Transverse colon (tissue), 4 donors: ENCODE measurements at regions not wholly inside any gene's neighbourhood (a gene's known extent, or its start where the extent isn't known, plus 50 kb on each side); places are given as distances from the start of the nearest gene placed in this dataset.
"Not testable (repeated sequence)": the region's sequence is repeated elsewhere in the genome, so short reads cannot be mapped to it uniquely, and the experiment has no call there.

Experiments
- DNase-seq: peaks from one replicate; pipeline ENCODE4 v3.0.0-alpha.2; 2019
- H3K27ac ChIP-seq, 4 donors: fragments of 200-600 bp; sonication (generic); 2 replicates each; pipeline ENCODE4 v1.5.1; 2016 to 2018; ENCODE audit warnings: inconsistent platforms in 4 of 4
- H3K27me3 ChIP-seq: fragments of 200-600 bp; sonication (generic); 2 replicates; pipeline ENCODE4 v1.5.1; 2017; ENCODE audit warnings: inconsistent platforms
- H3K36me3 ChIP-seq, 4 donors: fragments of 200-600 bp; sonication (generic); 2 replicates each; pipeline ENCODE4 v1.5.1; 2017 to 2019; ENCODE audit warnings: inconsistent platforms in 4 of 4
- H3K4me1 ChIP-seq, 4 donors: fragments of 200-600 bp; sonication (generic); 2 replicates each; pipeline ENCODE4 v1.5.1; 2017 to 2020; ENCODE audit warnings: inconsistent platforms in 4 of 4
- H3K4me3 ChIP-seq, 4 donors: fragments of 200-600 bp; sonication (generic); 1 replicate in 1 of 4; 2 replicates in 3 of 4; pipeline versions ENCODE4 v1.5.1 to v1.6.1; 2017 to 2019; ENCODE audit warnings: inconsistent platforms in 4 of 4
- H3K9me3 ChIP-seq, 2 donors: fragments of 200-600 bp; sonication (generic); 2 replicates each; pipeline ENCODE4 v1.5.1; 2017 to 2019; ENCODE audit warnings: inconsistent platforms in 2 of 2
- CTCF ChIP-seq, 5 experiments: fragments of 200-600 bp in 3 of 5; fragments of 450-650 bp in 2 of 5; sonication (generic) in 3 of 5; IDR thresholded peaks; 1 replicate in 2 of 5; 2 replicates in 3 of 5; pipeline ENCODE4 v1.5.1; 2016 to 2017; ENCODE audit warnings: antibody characterized with exemption in 5 of 5, inconsistent platforms in 3 of 5, mild to moderate bottlenecking in 2 of 5, moderate library complexity in 1 of 5
- EP300 ChIP-seq: sonication (generic); formaldehyde crosslinking; IDR thresholded peaks from one replicate; pipeline ENCODE4 v1.6.1; 2017; ENCODE audit warnings: antibody characterized with exemption, low read depth
- POLR2A ChIP-seq: fragments of 450-650 bp; IDR thresholded peaks from one replicate; pipeline ENCODE4 v1.6.1; 2016; ENCODE audit warnings: antibody characterized with exemption, mild to moderate bottlenecking, moderate library complexity
- POLR2AphosphoS5 ChIP-seq, 3 donors: sonication (generic); formaldehyde crosslinking; IDR thresholded peaks; one replicate each; pipeline ENCODE4 v1.6.1; 2016; ENCODE audit warnings: antibody characterized with exemption in 3 of 3
- WGBS, 2 donors: methylation state at CpG; one replicate each; pipeline ENCODE4 v1.1.5; 2018; ENCODE audit warnings: low coverage in 1 of 2; 5-methylcytosine and 5-hydroxymethylcytosine counted together
- in situ Hi-C, 4 donors: fragments of 200-750 bp; cut with MboI; loops; one replicate each; pipeline versions ENCODE4 v1.15.0 to v1.15.1; 2017; ENCODE audit warnings: low sequenced_read_pairs in 3 of 4, low pct_ligation_motif_present in 1 of 4, low pct_unique_long_range_greater_than_20kb in 1 of 4
- intact Hi-C: fragments of 100-400 bp; cut with DNase I; formaldehyde crosslinking; loops from one replicate; pipeline ENCODE4 v1.15.1; 2023; ENCODE audit warnings: low total_unique reads

GRCh38 chr7:79610313-79610712 lies 156.8 kb upstream of the MAGI2 start:
- H3K9me3 ChIP-seq: no peaks in the 10 kb centered on the region
- intact Hi-C loops (no loop called here), in situ Hi-C loops (no loop called here)
- TF ChIP-seq POLR2AphosphoS5 (IDR thresholded peaks at IDR 0.05): no peak
- TF ChIP-seq POLR2A: no peak
- TF ChIP-seq CTCF (IDR thresholded peaks at IDR 0.05): no peak
- no peak for TF ChIP-seq EP300
- H3K4me3 ChIP-seq: no peak overlapping the region
- WGBS, 2 donors: 70 to 74% methylated on average over 1 of the region's 1 CpG
- no peaks in the 10 kb centered on the region for H3K4me1 ChIP-seq
- no peaks in the 10 kb centered on the region for H3K27me3 ChIP-seq
- no peak for DNase-seq
- no peaks in the 10 kb centered on the region for H3K36me3 ChIP-seq
- H3K27ac ChIP-seq: no peak overlapping the region

- intact Hi-C loops: no loop called here
- 40% methylated on average over 1 of the region's 1 CpG; no CpG with 5 or more reads in 1 of the 2 donors for WGBS, 2 donors
- no peak for DNase-seq
These were observed 154.5 kb upstream of the MAGI2 start for GRCh38 chr7:79608005-79608404.

GRCh38 chr7:79604841-79605240 lies 151.4 kb upstream of the MAGI2 start:
- H3K27ac ChIP-seq: no peak overlapping the region
- no peaks in the 10 kb centered on the region for H3K36me3 ChIP-seq
- 82 to 84% methylated on average over 3 to 4 of the region's 4 CpGs for WGBS, 2 donors
- H3K4me3 ChIP-seq: no peak overlapping the region
- no peak for DNase-seq
- intact Hi-C loops: no loop called here
- in situ Hi-C loops: no loop called here
- no peaks in the 10 kb centered on the region for H3K27me3 ChIP-seq
- no peaks in the 10 kb centered on the region for H3K9me3 ChIP-seq
- H3K4me1 ChIP-seq: no peaks in the 10 kb centered on the region
- TF ChIP-seq POLR2AphosphoS5 (IDR thresholded peaks at IDR 0.05) (no peak), EP300 (no peak), CTCF (IDR thresholded peaks at IDR 0.05) (no peak), POLR2A (no peak)

More at GRCh38 chr7:79608005-79608404, 154.5 kb upstream of the MAGI2 start:
- H3K27me3 ChIP-seq: no peaks in the 10 kb centered on the region
- no peaks in the 10 kb centered on the region for H3K36me3 ChIP-seq
- no peaks in the 10 kb centered on the region for H3K9me3 ChIP-seq
- H3K27ac ChIP-seq: no peak overlapping the region
- in situ Hi-C loops: no loop called here
- no peak for TF ChIP-seq CTCF (IDR thresholded peaks at IDR 0.05)
- no peak for TF ChIP-seq POLR2AphosphoS5 (IDR thresholded peaks at IDR 0.05)
- no peak overlapping the region for H3K4me3 ChIP-seq
- H3K4me1 ChIP-seq: no peaks in the 10 kb centered on the region

GRCh38 chr7:79598351-79598750 lies 144.9 kb upstream of the MAGI2 start:
- peaks cover 0 to 11% (median 2%) of the 10 kb centered on the region in 4 donors for H3K4me1 ChIP-seq
- intact Hi-C loops (no loop called here), in situ Hi-C loops (no loop called here)
- no peak overlapping the region for H3K4me3 ChIP-seq
- DNase-seq: no peak
- no peaks in the 10 kb centered on the region for H3K9me3 ChIP-seq
- H3K27ac ChIP-seq: no peak overlapping the region
- 20% methylated on average over 3 of the region's 3 CpGs; no CpG with 5 or more reads in 1 of the 2 donors for WGBS, 2 donors
- no peaks in the 10 kb centered on the region for H3K36me3 ChIP-seq
- no peaks in the 10 kb centered on the region for H3K27me3 ChIP-seq
- TF ChIP-seq POLR2AphosphoS5 (IDR thresholded peaks at IDR 0.05) (no peak), CTCF (IDR thresholded peaks at IDR 0.05) (no peak), POLR2A (no peak), EP300 (no peak)

- H3K9me3 ChIP-seq, DNase-seq, H3K36me3 ChIP-seq, H3K27me3 ChIP-seq, H3K27ac ChIP-seq, in situ Hi-C loops, intact Hi-C loops, H3K4me3 ChIP-seq: not testable (repeated sequence)
- peaks cover 0 to 11% (median 2%) of the 10 kb centered on the region in 4 donors for H3K4me1 ChIP-seq
- 55 to 59% methylated on average over 4 to 5 of the region's 5 CpGs for WGBS, 2 donors
These were observed 141.2 kb upstream of the MAGI2 start for GRCh38 chr7:79594671-79595070.
